ENCODE measurements at regions not wholly inside any gene's neighbourhood (a gene's known extent, or its start where the extent isn't known, plus 50 kb on each side); places are given as distances from the start of the nearest gene placed in this dataset.

DNA sequence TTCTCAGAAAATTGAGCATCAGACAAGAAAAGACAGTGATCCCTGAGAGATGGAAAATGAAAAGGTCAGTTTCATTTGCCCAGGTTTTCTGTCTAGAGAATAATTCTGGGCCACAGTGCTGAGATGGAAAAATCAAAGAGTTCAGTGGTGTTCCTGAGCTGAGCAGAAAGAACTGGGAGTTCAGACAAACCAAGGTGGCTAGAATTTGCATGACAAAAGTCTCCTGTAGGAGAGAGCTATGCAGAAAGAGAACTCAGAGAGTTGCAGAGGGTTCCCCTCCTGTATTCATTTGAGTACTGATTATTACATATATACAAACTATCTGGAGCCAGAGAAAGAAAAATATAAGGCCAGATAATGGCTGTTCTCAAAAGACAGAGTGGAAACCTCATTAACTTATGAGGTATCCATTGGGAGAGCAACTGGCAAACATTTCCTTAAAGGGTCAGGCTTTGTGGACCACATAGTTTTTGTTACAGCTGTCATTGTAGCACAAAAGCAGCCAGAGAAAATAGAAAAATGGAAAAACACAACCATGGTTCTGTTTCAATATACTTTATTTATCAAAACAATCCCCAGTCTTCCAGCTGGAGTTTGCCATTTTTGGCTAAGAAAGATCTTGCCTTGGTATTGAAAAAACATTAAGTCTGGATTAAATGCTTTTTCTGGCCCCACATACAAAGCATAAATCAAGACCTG lies 1004.1 kb downstream of the TBL1XR1 start:
- H3K36me3 ChIP-seq (ENCODE audit: insufficient read depth, low read length): no peaks in the 10 kb centered on the region
- TF ChIP-seq, protein P1, sequence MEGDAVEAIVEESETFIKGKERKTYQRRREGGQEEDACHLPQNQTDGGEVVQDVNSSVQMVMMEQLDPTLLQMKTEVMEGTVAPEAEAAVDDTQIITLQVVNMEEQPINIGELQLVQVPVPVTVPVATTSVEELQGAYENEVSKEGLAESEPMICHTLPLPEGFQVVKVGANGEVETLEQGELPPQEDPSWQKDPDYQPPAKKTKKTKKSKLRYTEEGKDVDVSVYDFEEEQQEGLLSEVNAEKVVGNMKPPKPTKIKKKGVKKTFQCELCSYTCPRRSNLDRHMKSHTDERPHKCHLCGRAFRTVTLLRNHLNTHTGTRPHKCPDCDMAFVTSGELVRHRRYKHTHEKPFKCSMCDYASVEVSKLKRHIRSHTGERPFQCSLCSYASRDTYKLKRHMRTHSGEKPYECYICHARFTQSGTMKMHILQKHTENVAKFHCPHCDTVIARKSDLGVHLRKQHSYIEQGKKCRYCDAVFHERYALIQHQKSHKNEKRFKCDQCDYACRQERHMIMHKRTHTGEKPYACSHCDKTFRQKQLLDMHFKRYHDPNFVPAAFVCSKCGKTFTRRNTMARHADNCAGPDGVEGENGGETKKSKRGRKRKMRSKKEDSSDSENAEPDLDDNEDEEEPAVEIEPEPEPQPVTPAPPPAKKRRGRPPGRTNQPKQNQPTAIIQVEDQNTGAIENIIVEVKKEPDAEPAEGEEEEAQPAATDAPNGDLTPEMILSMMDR (IDR thresholded peaks at IDR 0.05; ENCODE audit: borderline replicate concordance, extremely low read depth, low read length, poor library complexity, severe bottlenecking): no peak
- TF ChIP-seq EZH2 (IDR thresholded peaks at IDR 0.05; ENCODE audit: borderline replicate concordance, low read depth, low read length, severe bottlenecking): no peak
- no peak for ATAC-seq (ENCODE audit: insufficient read depth, low read depth)

DNA sequence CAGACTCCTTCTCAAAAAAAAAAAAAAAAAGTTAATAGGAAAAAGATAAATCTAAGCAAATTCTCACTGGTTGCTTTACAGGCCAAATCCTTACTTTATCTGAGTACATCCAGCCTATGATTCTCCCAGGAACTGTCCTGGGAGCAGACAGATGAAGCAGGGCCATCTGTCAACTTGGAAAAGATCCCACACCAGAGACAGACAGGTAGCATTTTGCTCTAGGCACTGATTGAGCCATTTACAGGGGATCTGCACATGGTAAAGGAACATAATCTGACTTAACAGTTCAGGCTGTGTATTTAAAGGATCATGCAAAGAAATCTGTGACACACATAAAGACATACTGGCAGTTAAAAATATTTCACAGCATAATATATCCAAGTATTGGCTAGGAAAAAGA lies 1006.5 kb downstream of the TBL1XR1 start:
- no peak overlapping the region for H3K27ac ChIP-seq (ENCODE audit: low read length)
- no peak for DNase-seq

More for the DNA sequence above, 1004.1 kb downstream of the TBL1XR1 start:
- Histone ChIP-seq H3K9ac (ENCODE audit: low read depth, low read length) (no peak overlapping the region), H3K4me1 (ENCODE audit: insufficient read depth, low read length) (no peaks in the 10 kb centered on the region), H2AFZ (ENCODE audit: low read depth, low read length) (no peak overlapping the region), H3K9me3 (ENCODE audit: insufficient read depth, low read length, severe bottlenecking) (no peaks in the 10 kb centered on the region), H3K79me2 (ENCODE audit: insufficient read depth, low read length) (no peaks in the 10 kb centered on the region), H3K4me3 (ENCODE audit: low read depth in 1 of 2, low read length in 2 of 2) (no peak overlapping the region), H3K27ac (ENCODE audit: low read length) (no peak overlapping the region), H3K4me2 (ENCODE audit: insufficient read depth, low read length) (no peak overlapping the region), H4K20me1 (ENCODE audit: insufficient read depth, low read length) (no peaks in the 10 kb centered on the region), H3K27me3 (ENCODE audit: insufficient read depth, low read length, poor library complexity) (no peaks in the 10 kb centered on the region)
- no peak for DNase-seq

DNA sequence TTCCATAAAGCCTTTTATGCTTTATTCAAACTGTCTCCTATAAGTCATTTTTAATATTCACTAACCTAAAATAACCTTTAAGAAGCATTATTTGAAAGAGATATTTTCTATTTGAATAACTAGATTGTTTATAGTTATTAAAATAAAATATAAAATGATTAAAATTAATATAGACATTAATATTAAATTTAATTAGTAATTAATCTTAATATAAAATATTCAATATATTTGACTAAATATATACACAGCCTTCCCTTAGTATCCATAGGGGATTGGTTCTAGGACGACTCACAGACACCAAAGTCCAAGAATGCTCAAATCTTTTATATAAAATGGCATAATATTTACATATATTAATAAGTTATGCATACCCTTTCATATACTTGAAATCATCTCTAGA lies 1014.1 kb downstream of the TBL1XR1 start:
- H3K4me2 ChIP-seq (ENCODE audit: insufficient read depth, low read length): no peak overlapping the region
- TF ChIP-seq EZH2 (IDR thresholded peaks at IDR 0.05; ENCODE audit: borderline replicate concordance, low read depth, low read length, severe bottlenecking): no peak
- TF ChIP-seq, protein P1 (IDR thresholded peaks at IDR 0.05; ENCODE audit: borderline replicate concordance, extremely low read depth, low read length, poor library complexity, severe bottlenecking): no peak
- H3K27me3 ChIP-seq (ENCODE audit: insufficient read depth, low read length, poor library complexity): no peaks in the 10 kb centered on the region
- H3K27ac ChIP-seq (ENCODE audit: low read length): no peak overlapping the region
- H3K9ac ChIP-seq (ENCODE audit: low read depth, low read length): no peak overlapping the region
- H3K36me3 ChIP-seq (ENCODE audit: insufficient read depth, low read length): no peaks in the 10 kb centered on the region
- no peaks in the 10 kb centered on the region for H3K79me2 ChIP-seq (ENCODE audit: insufficient read depth, low read length)
- H3K4me3 ChIP-seq (ENCODE audit: low read depth in 1 of 2, low read length in 2 of 2): no peak overlapping the region
- H3K9me3 ChIP-seq (ENCODE audit: insufficient read depth, low read length, severe bottlenecking): no peaks in the 10 kb centered on the region
- no peak overlapping the region for H2AFZ ChIP-seq (ENCODE audit: low read depth, low read length)
- H3K4me1 ChIP-seq (ENCODE audit: insufficient read depth, low read length): no peaks in the 10 kb centered on the region
- DNase-seq (no peak), ATAC-seq (ENCODE audit: insufficient read depth, low read depth) (no peak)
- no peaks in the 10 kb centered on the region for H4K20me1 ChIP-seq (ENCODE audit: insufficient read depth, low read length)

More for the DNA sequence above, 1006.5 kb downstream of the TBL1XR1 start:
- H3K36me3 ChIP-seq (ENCODE audit: insufficient read depth, low read length): no peaks in the 10 kb centered on the region
- no peak for TF ChIP-seq EZH2 (IDR thresholded peaks at IDR 0.05; ENCODE audit: borderline replicate concordance, low read depth, low read length, severe bottlenecking)
- TF ChIP-seq, protein P1 (IDR thresholded peaks at IDR 0.05; ENCODE audit: borderline replicate concordance, extremely low read depth, low read length, poor library complexity, severe bottlenecking): no peak
- no peaks in the 10 kb centered on the region for H3K4me1 ChIP-seq (ENCODE audit: insufficient read depth, low read length)
- no peaks in the 10 kb centered on the region for H3K27me3 ChIP-seq (ENCODE audit: insufficient read depth, low read length, poor library complexity)
- H3K4me2 ChIP-seq (ENCODE audit: insufficient read depth, low read length): no peak overlapping the region
- no peaks in the 10 kb centered on the region for H3K79me2 ChIP-seq (ENCODE audit: insufficient read depth, low read length)
- H2AFZ ChIP-seq (ENCODE audit: low read depth, low read length): no peak overlapping the region
- H3K9ac ChIP-seq (ENCODE audit: low read depth, low read length): no peak overlapping the region
- ATAC-seq (ENCODE audit: insufficient read depth, low read depth): no peak
- no peak overlapping the region for H3K4me3 ChIP-seq (ENCODE audit: low read depth in 1 of 2, low read length in 2 of 2)
- H3K9me3 ChIP-seq (ENCODE audit: insufficient read depth, low read length, severe bottlenecking): no peaks in the 10 kb centered on the region
- no peaks in the 10 kb centered on the region for H4K20me1 ChIP-seq (ENCODE audit: insufficient read depth, low read length)
